CD14-positive monocyte (primary cell): ENCODE measurements at regions not wholly inside any gene's neighbourhood (a gene's known extent, or its start where the extent isn't known, plus 50 kb on each side); places are given as distances from the start of the nearest gene placed in this dataset.

Source experiments
- DNase-seq, 3 donors: peaks; one replicate each; pipeline ENCODE4 v3.0.0-alpha.2; 2011 to 2022
- H2AFZ ChIP-seq: 2 replicates; pipeline ENCODE4 v1.6.0; 2012; ENCODE audit warnings: mild to moderate bottlenecking, low read depth, low read length, inconsistent platforms; ENCODE audit not compliant: insufficient read depth, poor library complexity, severe bottlenecking
- H3K27ac ChIP-seq, 2 donors: 1 replicate in 1 of 2; 2 replicates in 1 of 2; pipeline ENCODE4 v1.5.1; 2012 to 2013; ENCODE audit warnings: low read length in 2 of 2, control low read depth in 1 of 2, inconsistent platforms in 1 of 2, low read depth in 1 of 2, mild to moderate bottlenecking in 1 of 2
- H3K27me3 ChIP-seq, 2 donors: one replicate each; pipeline versions ENCODE4 v1.6.0 to v1.6.1; 2011 to 2013; ENCODE audit warnings: low read length in 2 of 2; ENCODE audit not compliant: control insufficient read depth in 2 of 2, insufficient read depth in 2 of 2
- H3K36me3 ChIP-seq, 2 donors: replicated peaks in 1 of 2; 1 replicate in 1 of 2; 2 replicates in 1 of 2; pipeline versions ENCODE4 v1.5.1 to v1.6.1; 2012 to 2013; ENCODE audit warnings: low read length in 2 of 2, control low read depth in 1 of 2, inconsistent platforms in 1 of 2, mild to moderate bottlenecking in 1 of 2; ENCODE audit not compliant: insufficient read depth in 2 of 2, control insufficient read depth in 1 of 2
- H3K4me1 ChIP-seq, 2 donors: 1 replicate in 1 of 2; 2 replicates in 1 of 2; pipeline versions ENCODE4 v1.5.1 to v1.6.1; 2012 to 2013; ENCODE audit warnings: low read length in 2 of 2, control low read depth in 1 of 2, inconsistent platforms in 1 of 2, mild to moderate bottlenecking in 1 of 2, moderate library complexity in 1 of 2; ENCODE audit not compliant: insufficient read depth in 2 of 2, control insufficient read depth in 1 of 2
- H3K4me2 ChIP-seq: replicated peaks from 2 replicates; pipeline ENCODE3; 2012; ENCODE audit warnings: low read length, moderate library complexity, mild to moderate bottlenecking; ENCODE audit not compliant: poor library complexity, severe bottlenecking; ENCODE audit errors: extremely low read depth
- H3K4me3 ChIP-seq, 3 experiments: fragments of 200-600 bp in 1 of 3; sonication (generic) in 1 of 3; replicated peaks in 1 of 3; 1 replicate in 2 of 3; 2 replicates in 1 of 3; pipeline ENCODE4 v1.5.1; 2011 to 2013; ENCODE audit warnings: low read length in 3 of 3, mild to moderate bottlenecking in 3 of 3, control low read depth in 2 of 3, low read depth in 2 of 3, inconsistent platforms in 1 of 3, moderate library complexity in 1 of 3
- H3K79me2 ChIP-seq: 2 replicates; pipeline ENCODE4 v1.6.0; 2012; ENCODE audit warnings: mild to moderate bottlenecking, control low read depth, inconsistent platforms, low read length, moderate library complexity; ENCODE audit not compliant: insufficient read depth
- H3K9ac ChIP-seq: 2 replicates; pipeline ENCODE4 v1.6.0; 2017; ENCODE audit warnings: low read length, mild to moderate bottlenecking; ENCODE audit not compliant: insufficient read depth, poor library complexity, severe bottlenecking
- H3K9me3 ChIP-seq, 2 donors: replicated peaks in 1 of 2; 1 replicate in 1 of 2; 2 replicates in 1 of 2; pipeline versions ENCODE4 v1.5.1 to v1.6.1; 2012 to 2013; ENCODE audit warnings: low read length in 2 of 2, control low read depth in 1 of 2; ENCODE audit not compliant: control insufficient read depth in 1 of 2, insufficient read depth in 1 of 2
- H4K20me1 ChIP-seq: 2 replicates; pipeline ENCODE4 v1.6.0; 2012; ENCODE audit warnings: mild to moderate bottlenecking, low read length, control low read depth, moderate library complexity; ENCODE audit not compliant: insufficient read depth
- H3K27ac Mint-ChIP-seq, 7 donors: one replicate each; pipeline ENCODE4 v1.8.0; 2020; ENCODE audit warnings: mild to moderate bottlenecking in 7 of 7, mixed read lengths in 7 of 7, moderate library complexity in 6 of 7, inconsistent platforms in 2 of 7
- H3K27me3 Mint-ChIP-seq, 3 donors: one replicate each; pipeline ENCODE4 v1.8.0; 2021 to 2022; ENCODE audit warnings: low read depth in 3 of 3, mild to moderate bottlenecking in 3 of 3, mixed read lengths in 3 of 3, moderate library complexity in 3 of 3, inconsistent platforms in 1 of 3
- H3K36me3 Mint-ChIP-seq, 2 donors: one replicate each; pipeline ENCODE4 v1.8.0; 2020; ENCODE audit warnings: mixed read lengths in 2 of 2, inconsistent platforms in 1 of 2, mild to moderate bottlenecking in 1 of 2
- H3K4me1 Mint-ChIP-seq: one replicate; pipeline ENCODE4 v1.8.0; 2020; ENCODE audit warnings: mild to moderate bottlenecking, mixed read lengths
- H3K4me3 Mint-ChIP-seq, 2 donors: one replicate each; pipeline ENCODE4 v1.8.0; 2020; ENCODE audit warnings: mild to moderate bottlenecking in 2 of 2, mixed read lengths in 2 of 2, moderate library complexity in 1 of 2
- H3K9me3 Mint-ChIP-seq, 7 donors: one replicate each; pipeline ENCODE4 v1.8.0; 2020 to 2022; ENCODE audit warnings: mixed read lengths in 7 of 7, mild to moderate bottlenecking in 6 of 7, moderate library complexity in 6 of 7, inconsistent platforms in 2 of 7
- CTCF ChIP-seq: fragments of 200-600 bp; IDR thresholded peaks from one replicate; pipeline ENCODE4 v1.8.0; 2022; ENCODE audit warnings: antibody characterized with exemption, mild to moderate bottlenecking
- WGBS: methylation state at CpG from one replicate; pipeline ENCODE4 v1.1.5; 2013; ENCODE audit warnings: missing lambda C conversion rate; ENCODE audit not compliant: insufficient coverage; 5-methylcytosine and 5-hydroxymethylcytosine counted together
- intact Hi-C, 2 donors: fragments of 100-400 bp; cut with micrococcal nuclease; formaldehyde crosslinking; loops; one replicate each; pipeline versions ENCODE4 v1.15.0 to v1.15.1; 2023

- no peak for DNase-seq
- Histone ChIP-seq H3K27ac (no peak overlapping the region), H2AFZ (no peak overlapping the region), H4K20me1 (no peaks in the 10 kb centered on the region), H3K4me1 (peaks cover 0 to 11% of the 10 kb centered on the region in 2 donors), H3K27me3 (no peaks in the 10 kb centered on the region), H3K4me2 (no peak overlapping the region), H3K9ac (no peak overlapping the region), H3K79me2 (no peaks in the 10 kb centered on the region), H3K9me3 (no peaks in the 10 kb centered on the region), H3K36me3 (peaks cover 0 to 12% of the 10 kb centered on the region in 2 donors), H3K4me3 (no peak overlapping the region)
- Mint-ChIP-seq H3K27me3 (no peaks in the 10 kb centered on the region), H3K4me1 (peaks cover 27% of the 10 kb centered on the region), H3K4me3 (no peak overlapping the region), H3K36me3 (peaks cover 0 to 18% of the 10 kb centered on the region in 2 donors), H3K9me3 (no peaks in the 10 kb centered on the region), H3K27ac (no peak overlapping the region)
- intact Hi-C loops: no loop called here
- no CpG with 5 or more reads among the region's 3 CpGs for WGBS
- TF ChIP-seq CTCF: no peak
Observed at GRCh38 chrY:7302306-7302705, 390.8 kb upstream of the AMELY start.

- peaks cover 0 to 11% of the 10 kb centered on the region in 2 donors for H3K4me1 ChIP-seq
- no peak overlapping the region for H3K27ac ChIP-seq
- Mint-ChIP-seq H3K36me3 (peaks cover 0 to 10% of the 10 kb centered on the region in 2 donors), H3K27me3 (no peaks in the 10 kb centered on the region), H3K27ac (peak overlapping the region in 1 of 7 donors; percentile 71), H3K4me3 (peak overlapping the region in 1 of 2 donors; percentile 52), H3K4me1 (peaks cover 34% of the 10 kb centered on the region), H3K9me3 (no peaks in the 10 kb centered on the region)
- no peaks in the 10 kb centered on the region for H3K79me2 ChIP-seq
- H4K20me1 ChIP-seq: no peaks in the 10 kb centered on the region
- intact Hi-C loops: no loop called here
- WGBS: no CpG with 5 or more reads among the region's 3 CpGs
- no peak for DNase-seq
- no peak for TF ChIP-seq CTCF
- H3K9ac ChIP-seq: no peak overlapping the region
- H3K27me3 ChIP-seq: no peaks in the 10 kb centered on the region
- H3K36me3 ChIP-seq: peaks cover 0 to 7% of the 10 kb centered on the region in 2 donors
- H3K4me2 ChIP-seq: no peak overlapping the region
- no peak overlapping the region for H3K4me3 ChIP-seq
- no peak overlapping the region for H2AFZ ChIP-seq
- no peaks in the 10 kb centered on the region for H3K9me3 ChIP-seq
Observed at GRCh38 chrY:7299960-7300359, 388.4 kb upstream of the AMELY start.
